Ishikawa (cell line): ENCODE measurements at regions not wholly inside any gene's neighbourhood (a gene's known extent, or its start where the extent isn't known, plus 50 kb on each side); places are given as distances from the start of the nearest gene placed in this dataset.
A peak's percentile ranks its signal among the peaks of the same experiment; 100 is the strongest.

Experiments
- CEBPB ChIP-seq: IDR thresholded peaks from 2 replicates; pipeline ENCODE4 v1.6.1; 2012
- CREB1 ChIP-seq: IDR thresholded peaks from 2 replicates; pipeline ENCODE4 v1.6.1; 2012; ENCODE audit warnings: low read depth
- EGR1 ChIP-seq: IDR thresholded peaks from 2 replicates; pipeline ENCODE4 v1.6.1; 2012
- EP300 ChIP-seq: IDR thresholded peaks from 2 replicates; pipeline ENCODE4 v1.6.1; 2012; ENCODE audit warnings: borderline replicate concordance
- FOXM1 ChIP-seq: IDR thresholded peaks from 2 replicates; pipeline ENCODE4 v1.6.1; 2012; ENCODE audit warnings: low read depth, borderline replicate concordance
- NFIC ChIP-seq: IDR thresholded peaks from 2 replicates; pipeline ENCODE4 v1.6.1; 2012
- RAD21 ChIP-seq: IDR thresholded peaks from 2 replicates; pipeline ENCODE4 v1.6.1; 2012; ENCODE audit warnings: low read depth
- TAF1 ChIP-seq: IDR thresholded peaks from 2 replicates; pipeline ENCODE4 v1.6.1; 2012; ENCODE audit warnings: low read depth, mild to moderate bottlenecking
- TCF12 ChIP-seq: IDR thresholded peaks from 2 replicates; pipeline ENCODE4 v1.6.1; 2012; ENCODE audit warnings: low read depth
- TEAD4 ChIP-seq: IDR thresholded peaks from 2 replicates; pipeline ENCODE4 v1.6.1; 2012
- YY1 ChIP-seq: IDR thresholded peaks from 2 replicates; pipeline ENCODE4 v1.6.1; 2012; ENCODE audit warnings: low read depth
- ZBTB7A ChIP-seq: IDR thresholded peaks from 2 replicates; pipeline ENCODE4 v1.6.1; 2012; ENCODE audit warnings: low read depth
- TF ChIP-seq, protein P1 (sequence below): IDR thresholded peaks from 2 replicates; pipeline ENCODE4 v1.6.1; 2012
- TF ChIP-seq, protein P2 (sequence below): IDR thresholded peaks from 2 replicates; pipeline ENCODE4 v1.6.1; 2012; ENCODE audit warnings: low read depth, mild to moderate bottlenecking
- TF ChIP-seq, protein P3 (sequence below): IDR thresholded peaks from 2 replicates; pipeline ENCODE4 v1.6.1; 2012

DNA sequence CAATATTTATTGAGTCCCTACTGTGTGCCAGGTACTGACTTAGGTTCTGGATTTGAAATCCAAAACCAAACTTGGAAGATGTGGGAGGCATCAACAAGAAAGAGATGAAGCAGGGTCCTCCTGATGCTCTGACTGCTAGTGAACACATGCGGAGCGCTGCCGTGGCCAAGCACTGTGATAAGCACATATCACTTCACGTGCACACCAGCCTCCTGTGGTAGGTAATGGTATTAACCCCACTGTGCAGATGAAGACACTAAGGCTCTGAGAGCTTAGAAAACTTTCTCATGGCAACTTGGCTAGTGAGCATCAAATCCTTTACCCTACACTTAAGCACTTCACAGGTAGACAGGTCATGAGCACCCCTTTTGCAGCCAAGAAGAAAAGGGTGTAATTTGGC lies 216.1 kb downstream of the HAUS1 start:
- TF ChIP-seq CEBPB (no peak), YY1 (no peak), RAD21 (no peak), ZBTB7A (no peak), TCF12 (no peak), TAF1 (no peak), EGR1 (no peak), FOXM1 (no peak), TEAD4 (no peak), NFIC (no peak), EP300 (no peak)
- TF ChIP-seq, protein P1, sequence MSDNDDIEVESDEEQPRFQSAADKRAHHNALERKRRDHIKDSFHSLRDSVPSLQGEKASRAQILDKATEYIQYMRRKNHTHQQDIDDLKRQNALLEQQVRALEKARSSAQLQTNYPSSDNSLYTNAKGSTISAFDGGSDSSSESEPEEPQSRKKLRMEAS, result no peak

DNA sequence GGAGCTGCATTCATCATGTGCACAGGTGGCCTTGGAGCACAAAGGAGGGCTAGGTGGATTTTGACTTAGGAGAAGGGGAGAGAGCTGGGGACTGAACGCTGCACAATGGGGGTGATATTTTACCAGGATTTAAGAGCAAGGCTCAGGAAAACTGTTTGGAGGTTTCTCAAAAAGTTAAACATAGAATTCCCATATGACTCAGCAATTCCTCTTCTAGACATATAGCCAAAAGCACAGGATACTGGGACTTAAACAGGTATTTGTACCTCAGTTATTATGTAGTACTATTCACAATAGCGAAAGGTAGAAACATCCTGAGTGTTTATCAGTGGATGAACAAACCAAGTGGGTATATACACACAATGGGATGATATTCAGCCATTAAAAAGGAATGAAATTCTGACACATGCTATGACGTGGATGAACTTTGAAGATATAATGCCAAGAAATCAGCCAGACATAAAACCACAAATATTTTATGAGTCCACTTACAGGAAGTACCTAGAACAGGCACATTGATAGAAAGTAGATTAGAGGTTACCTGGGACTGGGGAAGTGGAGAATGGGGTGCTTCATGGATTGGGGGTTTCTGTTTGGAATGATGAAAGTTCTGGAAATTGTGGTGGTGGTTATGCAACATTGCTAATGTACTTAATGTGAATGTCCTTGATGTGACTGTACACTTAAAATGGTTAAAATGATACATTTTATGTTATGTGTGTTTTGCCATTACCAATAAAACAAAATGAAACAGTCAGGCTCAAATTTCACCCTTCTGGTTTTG lies 216.9 kb downstream of the HAUS1 start:
- TF ChIP-seq TEAD4, result peak; percentile 74
- TF ChIP-seq, protein P2, sequence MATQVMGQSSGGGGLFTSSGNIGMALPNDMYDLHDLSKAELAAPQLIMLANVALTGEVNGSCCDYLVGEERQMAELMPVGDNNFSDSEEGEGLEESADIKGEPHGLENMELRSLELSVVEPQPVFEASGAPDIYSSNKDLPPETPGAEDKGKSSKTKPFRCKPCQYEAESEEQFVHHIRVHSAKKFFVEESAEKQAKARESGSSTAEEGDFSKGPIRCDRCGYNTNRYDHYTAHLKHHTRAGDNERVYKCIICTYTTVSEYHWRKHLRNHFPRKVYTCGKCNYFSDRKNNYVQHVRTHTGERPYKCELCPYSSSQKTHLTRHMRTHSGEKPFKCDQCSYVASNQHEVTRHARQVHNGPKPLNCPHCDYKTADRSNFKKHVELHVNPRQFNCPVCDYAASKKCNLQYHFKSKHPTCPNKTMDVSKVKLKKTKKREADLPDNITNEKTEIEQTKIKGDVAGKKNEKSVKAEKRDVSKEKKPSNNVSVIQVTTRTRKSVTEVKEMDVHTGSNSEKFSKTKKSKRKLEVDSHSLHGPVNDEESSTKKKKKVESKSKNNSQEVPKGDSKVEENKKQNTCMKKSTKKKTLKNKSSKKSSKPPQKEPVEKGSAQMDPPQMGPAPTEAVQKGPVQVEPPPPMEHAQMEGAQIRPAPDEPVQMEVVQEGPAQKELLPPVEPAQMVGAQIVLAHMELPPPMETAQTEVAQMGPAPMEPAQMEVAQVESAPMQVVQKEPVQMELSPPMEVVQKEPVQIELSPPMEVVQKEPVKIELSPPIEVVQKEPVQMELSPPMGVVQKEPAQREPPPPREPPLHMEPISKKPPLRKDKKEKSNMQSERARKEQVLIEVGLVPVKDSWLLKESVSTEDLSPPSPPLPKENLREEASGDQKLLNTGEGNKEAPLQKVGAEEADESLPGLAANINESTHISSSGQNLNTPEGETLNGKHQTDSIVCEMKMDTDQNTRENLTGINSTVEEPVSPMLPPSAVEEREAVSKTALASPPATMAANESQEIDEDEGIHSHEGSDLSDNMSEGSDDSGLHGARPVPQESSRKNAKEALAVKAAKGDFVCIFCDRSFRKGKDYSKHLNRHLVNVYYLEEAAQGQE, result no peak
- peak; percentile 78 for TF ChIP-seq EP300
- TF ChIP-seq, protein P1, result 0 out of 2 replicates have a peak, but pooled peaks have one; percentile 21
- peak; percentile 46; the same call in 1 of the 2 replicates for TF ChIP-seq CREB1
- peak; percentile 74 for TF ChIP-seq NFIC
- TF ChIP-seq EGR1, result no peak
- TF ChIP-seq FOXM1, result peak; percentile 67; the same call in 1 of the 2 replicates
- no peak for TF ChIP-seq TAF1
- no peak for TF ChIP-seq ZBTB7A
- peak; percentile 56; the same call in 1 of the 2 replicates for TF ChIP-seq CEBPB
- TF ChIP-seq YY1, result 0 out of 2 replicates have a peak, but pooled peaks have one; percentile 31
- no peak for TF ChIP-seq RAD21
- TF ChIP-seq, protein P3, sequence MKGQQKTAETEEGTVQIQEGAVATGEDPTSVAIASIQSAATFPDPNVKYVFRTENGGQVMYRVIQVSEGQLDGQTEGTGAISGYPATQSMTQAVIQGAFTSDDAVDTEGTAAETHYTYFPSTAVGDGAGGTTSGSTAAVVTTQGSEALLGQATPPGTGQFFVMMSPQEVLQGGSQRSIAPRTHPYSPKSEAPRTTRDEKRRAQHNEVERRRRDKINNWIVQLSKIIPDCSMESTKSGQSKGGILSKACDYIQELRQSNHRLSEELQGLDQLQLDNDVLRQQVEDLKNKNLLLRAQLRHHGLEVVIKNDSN, result no peak
- peak; percentile 63; the same call in 1 of the 2 replicates for TF ChIP-seq TCF12

DNA sequence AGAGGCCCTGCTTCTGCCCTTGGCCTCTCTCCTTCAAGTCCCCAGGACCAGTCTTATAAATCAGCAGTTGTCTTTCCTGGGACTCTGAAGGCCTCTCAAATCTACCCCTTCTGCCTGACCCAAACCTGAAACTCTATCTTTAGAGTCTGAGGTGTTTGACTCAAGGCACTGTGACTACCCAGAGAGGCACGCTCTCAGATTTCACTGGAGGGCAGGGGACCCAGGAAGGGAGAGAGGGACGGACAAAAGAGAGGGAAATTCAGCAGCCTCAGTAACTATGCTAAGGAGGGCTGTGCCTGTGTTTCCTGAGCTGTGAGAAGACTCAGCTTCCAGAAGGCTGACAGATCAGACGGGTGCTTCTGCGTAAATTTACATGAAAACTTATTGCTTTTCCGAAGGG lies 217.8 kb downstream of the HAUS1 start:
- TF ChIP-seq, protein P2, result no peak
- 0 out of 2 replicates have a peak, but pooled peaks have one; percentile 23 for TF ChIP-seq TCF12

DNA sequence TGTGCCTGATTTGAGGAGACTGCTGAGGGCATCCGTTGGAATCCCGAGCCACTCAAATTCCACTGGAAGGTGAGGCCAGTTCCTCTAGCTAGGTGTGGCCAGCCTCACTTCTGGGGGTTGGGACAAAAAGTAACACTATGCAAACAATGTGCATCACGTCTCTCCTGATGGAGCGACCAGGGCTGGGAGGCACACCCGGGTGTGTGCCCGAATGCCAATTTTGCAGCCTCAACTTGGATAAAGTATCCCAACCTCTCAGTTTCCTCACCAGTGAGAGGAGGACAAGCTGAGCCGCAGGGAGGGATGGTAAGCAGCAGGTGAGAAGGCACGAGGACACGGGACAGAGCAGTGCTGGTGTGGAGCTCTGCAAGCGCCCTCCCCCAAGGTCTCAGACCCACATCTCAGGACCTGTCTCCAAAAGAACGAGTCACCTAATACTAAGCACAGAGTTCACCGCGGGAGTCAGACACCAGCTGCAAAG lies 218.3 kb downstream of the HAUS1 start:
- TF ChIP-seq TEAD4 (peak; percentile 81), TCF12 (peak; percentile 63; the same call in 1 of the 2 replicates), NFIC (no peak), EGR1 (no peak), RAD21 (no peak; the same call in 1 of the 2 replicates), FOXM1 (peak; percentile 50; the same call in 1 of the 2 replicates), EP300 (peak; percentile 73; the same call in 1 of the 2 replicates)
- TF ChIP-seq, protein P1, result peak; percentile 84
- TF ChIP-seq, protein P3, result 0 out of 2 replicates have a peak, but pooled peaks have one; percentile 12
- TF ChIP-seq, protein P2, result no peak
